ENCODE measurements at regions not wholly inside any gene's neighbourhood (a gene's known extent, or its start where the extent isn't known, plus 50 kb on each side); places are given as distances from the start of the nearest gene placed in this dataset.
"Not testable (repeated sequence)": the region's sequence is repeated elsewhere in the genome, so short reads cannot be mapped to it uniquely, and the experiment has no call there.

DNA sequence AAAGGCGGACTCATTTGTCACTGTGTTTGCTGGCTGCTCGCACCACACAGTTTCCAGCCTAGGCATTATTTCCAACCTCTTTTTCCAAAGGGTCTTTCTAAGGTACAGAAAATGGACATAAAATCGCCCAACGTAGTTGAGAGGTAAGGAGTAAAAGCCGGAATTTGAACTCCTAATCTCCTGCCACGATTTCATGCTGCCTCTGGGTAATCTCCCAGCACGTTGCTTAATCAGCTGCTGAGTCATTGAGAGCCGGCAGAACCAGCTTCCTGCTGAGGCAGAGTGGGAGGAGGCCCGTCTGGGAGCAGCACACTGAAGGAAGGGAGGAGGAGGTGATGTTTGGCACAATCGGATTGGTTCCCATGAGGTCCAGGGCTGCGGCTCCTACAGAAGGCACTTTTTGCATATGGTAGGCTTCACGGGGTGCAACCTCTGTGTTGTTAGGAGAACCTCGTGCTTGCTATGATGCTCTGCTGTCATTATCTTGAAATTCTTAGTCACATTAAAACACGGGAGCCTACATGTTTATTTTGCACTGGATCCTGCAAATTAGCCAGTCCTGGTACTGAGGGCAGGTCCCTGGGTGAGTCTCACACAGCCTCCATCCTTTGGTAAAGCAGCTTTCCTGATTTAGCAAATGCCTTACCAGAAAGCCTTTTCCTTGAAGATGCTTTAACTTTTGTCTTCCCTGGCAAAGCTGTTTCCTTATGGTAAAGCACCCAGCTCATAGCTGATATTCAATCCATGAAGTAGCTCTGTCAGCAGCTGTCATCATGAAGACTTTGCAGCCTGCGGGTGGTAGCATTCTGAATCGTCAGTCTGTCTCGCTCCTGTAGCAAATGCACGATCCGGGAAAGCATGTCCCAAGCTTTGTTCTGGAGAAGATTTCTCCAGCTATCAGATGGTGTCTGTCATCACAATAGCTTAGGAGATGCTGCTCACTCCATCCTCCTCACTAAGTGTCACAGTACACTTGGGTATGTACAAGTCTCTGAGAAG lies 191.6 kb upstream of the MSX2 start:
- peak; percentile 10 for DNase-seq (ENCODE audit: low read depth)
- TF ChIP-seq, protein P1, sequence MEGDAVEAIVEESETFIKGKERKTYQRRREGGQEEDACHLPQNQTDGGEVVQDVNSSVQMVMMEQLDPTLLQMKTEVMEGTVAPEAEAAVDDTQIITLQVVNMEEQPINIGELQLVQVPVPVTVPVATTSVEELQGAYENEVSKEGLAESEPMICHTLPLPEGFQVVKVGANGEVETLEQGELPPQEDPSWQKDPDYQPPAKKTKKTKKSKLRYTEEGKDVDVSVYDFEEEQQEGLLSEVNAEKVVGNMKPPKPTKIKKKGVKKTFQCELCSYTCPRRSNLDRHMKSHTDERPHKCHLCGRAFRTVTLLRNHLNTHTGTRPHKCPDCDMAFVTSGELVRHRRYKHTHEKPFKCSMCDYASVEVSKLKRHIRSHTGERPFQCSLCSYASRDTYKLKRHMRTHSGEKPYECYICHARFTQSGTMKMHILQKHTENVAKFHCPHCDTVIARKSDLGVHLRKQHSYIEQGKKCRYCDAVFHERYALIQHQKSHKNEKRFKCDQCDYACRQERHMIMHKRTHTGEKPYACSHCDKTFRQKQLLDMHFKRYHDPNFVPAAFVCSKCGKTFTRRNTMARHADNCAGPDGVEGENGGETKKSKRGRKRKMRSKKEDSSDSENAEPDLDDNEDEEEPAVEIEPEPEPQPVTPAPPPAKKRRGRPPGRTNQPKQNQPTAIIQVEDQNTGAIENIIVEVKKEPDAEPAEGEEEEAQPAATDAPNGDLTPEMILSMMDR (IDR thresholded peaks at IDR 0.05; ENCODE audit: insufficient read depth, low read depth, low read length, missing control alignments), result no peak
- no peak overlapping the region for H3K4me3 ChIP-seq (ENCODE audit: low read depth, low read length)

- H3K4me3 ChIP-seq (ENCODE audit: low read depth, low read length), result no peak overlapping the region
- DNase-seq (ENCODE audit: low read depth), result no peak
Measured at GRCh38 chr5:174533751-174534241, 190.6 kb upstream of the MSX2 start.

DNA sequence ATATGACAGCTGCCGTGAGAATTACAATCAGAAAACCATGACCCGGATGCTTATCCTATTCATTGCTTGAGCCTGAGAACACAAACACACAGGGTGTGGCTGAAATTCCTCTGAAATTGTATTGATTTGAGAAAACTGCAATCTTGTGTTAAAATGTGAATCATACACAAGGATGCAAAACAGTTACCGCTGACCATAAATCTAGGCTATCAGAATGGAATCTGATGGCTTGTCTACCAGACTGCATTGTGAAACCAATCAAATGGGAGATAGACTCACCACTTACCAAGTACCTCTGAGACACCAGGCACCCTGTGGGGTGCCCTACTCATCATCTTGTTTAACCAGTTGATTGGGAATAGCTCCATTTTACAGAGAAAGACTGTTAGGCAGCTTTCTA lies 188.7 kb upstream of the MSX2 start:
- TF ChIP-seq, protein P1 (IDR thresholded peaks at IDR 0.05; ENCODE audit: insufficient read depth, low read depth, low read length, missing control alignments), result no peak
- no peak overlapping the region for H3K4me3 ChIP-seq (ENCODE audit: low read depth, low read length)
- DNase-seq (ENCODE audit: low read depth), result no peak

More at GRCh38 chr5:174533751-174534241, 190.6 kb upstream of the MSX2 start:
- TF ChIP-seq, protein P1 (IDR thresholded peaks at IDR 0.05; ENCODE audit: insufficient read depth, low read depth, low read length, missing control alignments), result no peak

- not testable (repeated sequence) for DNase-seq (ENCODE audit: low read depth); H3K4me3 ChIP-seq (ENCODE audit: low read depth, low read length)
Measured at GRCh38 chr5:174539823-174540222, 184.6 kb upstream of the MSX2 start.

DNA sequence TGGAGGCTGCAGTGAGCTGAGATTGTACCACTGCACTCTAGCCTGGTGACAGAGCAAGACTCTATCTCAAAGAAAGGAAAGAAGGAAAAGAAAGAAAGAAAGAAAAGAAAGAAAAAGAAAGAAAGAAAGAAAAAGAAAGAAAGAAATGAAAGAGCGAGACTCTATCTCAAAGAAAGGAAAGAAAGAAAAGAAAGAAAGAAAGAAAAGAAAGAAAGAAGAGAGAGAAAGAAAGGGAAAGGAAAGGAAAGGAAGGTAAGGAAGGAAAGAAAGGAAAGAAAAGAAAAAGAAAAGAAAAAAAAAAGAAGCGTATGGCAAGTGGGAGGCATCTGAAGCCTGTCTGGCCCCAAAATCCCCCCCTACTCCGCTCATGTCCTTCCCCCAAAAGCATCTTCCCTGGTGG lies 182.3 kb upstream of the MSX2 start:
- no peak overlapping the region for H3K4me3 ChIP-seq (ENCODE audit: low read depth, low read length)
- TF ChIP-seq, protein P1 (IDR thresholded peaks at IDR 0.05; ENCODE audit: insufficient read depth, low read depth, low read length, missing control alignments), result no peak
- DNase-seq (ENCODE audit: low read depth), result no peak

GRCh38 chr5:174542471-174542870 lies 181.9 kb upstream of the MSX2 start:
- no peak for DNase-seq (ENCODE audit: low read depth)
- TF ChIP-seq, protein P1 (IDR thresholded peaks at IDR 0.05; ENCODE audit: insufficient read depth, low read depth, low read length, missing control alignments), result no peak
- H3K4me3 ChIP-seq (ENCODE audit: low read depth, low read length), result no peak overlapping the region

- no peak overlapping the region for H3K4me3 ChIP-seq (ENCODE audit: low read depth, low read length)
- DNase-seq (ENCODE audit: low read depth), result peak; percentile 58
- TF ChIP-seq, protein P1 (IDR thresholded peaks at IDR 0.05; ENCODE audit: insufficient read depth, low read depth, low read length, missing control alignments), result no peak
Measured at GRCh38 chr5:174545926-174546325, 178.5 kb upstream of the MSX2 start.
